ENCODE measurements at regions not wholly inside any gene's neighbourhood (a gene's known extent, or its start where the extent isn't known, plus 50 kb on each side); places are given as distances from the start of the nearest gene placed in this dataset.

GRCh38 chr18:66222174-66222573 is 381.7 kb downstream of the CDH19 start:
- DNase-seq, result no peak
- Histone ChIP-seq H3K9ac (ENCODE audit: insufficient read depth in 1 of 2, low read length in 2 of 2) (no peak overlapping the region), H3K9me3 (ENCODE audit: control insufficient read depth in 4 of 4, insufficient read depth in 3 of 4, low read length in 3 of 4) (no peaks in the 10 kb centered on the region), H3K4me3 (no peak overlapping the region), H3K4me1 (ENCODE audit: control insufficient read depth in 5 of 5, insufficient read depth in 5 of 5, low read length in 5 of 5) (no peaks in the 10 kb centered on the region), H3K36me3 (ENCODE audit: control insufficient read depth in 4 of 4, insufficient read depth in 4 of 4, low read length in 4 of 4) (no peaks in the 10 kb centered on the region), H3K27ac (ENCODE audit: low read depth in 1 of 2, low read length in 1 of 2) (no peak overlapping the region), H3K27me3 (ENCODE audit: control insufficient read depth in 3 of 3, insufficient read depth in 3 of 3, low read length in 2 of 3) (no peaks in the 10 kb centered on the region)
- TF ChIP-seq CTCF (IDR thresholded peaks at IDR 0.05; ENCODE audit: control extremely low read depth, extremely low read depth), result no peak
- 79 to 86% methylated on average over 1 of the region's 1 CpG for WGBS, 2 donors
- ATAC-seq (ENCODE audit: insufficient read depth, low FRiP score), result no peak

- ATAC-seq (ENCODE audit: insufficient read depth, low FRiP score) (no peak), DNase-seq (no peak)
- no peak overlapping the region for H3K27ac ChIP-seq (ENCODE audit: low read depth in 1 of 2, low read length in 1 of 2)
- no peak overlapping the region for H3K4me3 ChIP-seq
- H3K9me3 ChIP-seq (ENCODE audit: control insufficient read depth in 4 of 4, insufficient read depth in 3 of 4, low read length in 3 of 4), result no peaks in the 10 kb centered on the region
- no peaks in the 10 kb centered on the region for H3K36me3 ChIP-seq (ENCODE audit: control insufficient read depth in 4 of 4, insufficient read depth in 4 of 4, low read length in 4 of 4)
- WGBS, 2 donors, result 74 to 86% methylated on average over 2 of the region's 2 CpGs
- no peaks in the 10 kb centered on the region for H3K4me1 ChIP-seq (ENCODE audit: control insufficient read depth in 5 of 5, insufficient read depth in 5 of 5, low read length in 5 of 5)
- no peak overlapping the region for H3K9ac ChIP-seq (ENCODE audit: insufficient read depth in 1 of 2, low read length in 2 of 2)
- no peak for TF ChIP-seq CTCF (IDR thresholded peaks at IDR 0.05; ENCODE audit: control extremely low read depth, extremely low read depth)
- H3K27me3 ChIP-seq (ENCODE audit: control insufficient read depth in 3 of 3, insufficient read depth in 3 of 3, low read length in 2 of 3), result no peaks in the 10 kb centered on the region
Observed at GRCh38 chr18:66219817-66220216, 384.1 kb downstream of the CDH19 start.

- WGBS, 2 donors, result 77 to 88% methylated on average over 1 of the region's 1 CpG
- H3K4me3 ChIP-seq, result no peak overlapping the region
- H3K9me3 ChIP-seq (ENCODE audit: control insufficient read depth in 4 of 4, insufficient read depth in 3 of 4, low read length in 3 of 4), result no peaks in the 10 kb centered on the region
- H3K27ac ChIP-seq (ENCODE audit: low read depth in 1 of 2, low read length in 1 of 2), result no peak overlapping the region
- H3K4me1 ChIP-seq (ENCODE audit: control insufficient read depth in 5 of 5, insufficient read depth in 5 of 5, low read length in 5 of 5), result no peaks in the 10 kb centered on the region
- H3K36me3 ChIP-seq (ENCODE audit: control insufficient read depth in 4 of 4, insufficient read depth in 4 of 4, low read length in 4 of 4), result no peaks in the 10 kb centered on the region
- H3K9ac ChIP-seq (ENCODE audit: insufficient read depth in 1 of 2, low read length in 2 of 2), result no peak overlapping the region
- TF ChIP-seq CTCF (IDR thresholded peaks at IDR 0.05; ENCODE audit: control extremely low read depth, extremely low read depth), result no peak
- no peaks in the 10 kb centered on the region for H3K27me3 ChIP-seq (ENCODE audit: control insufficient read depth in 3 of 3, insufficient read depth in 3 of 3, low read length in 2 of 3)
- DNase-seq (no peak), ATAC-seq (ENCODE audit: insufficient read depth, low FRiP score) (no peak)
Observed at GRCh38 chr18:66211749-66212148, 392.1 kb downstream of the CDH19 start.

- no peak overlapping the region for H3K27ac ChIP-seq (ENCODE audit: low read depth in 1 of 2, low read length in 1 of 2)
- TF ChIP-seq CTCF (IDR thresholded peaks at IDR 0.05; ENCODE audit: control extremely low read depth, extremely low read depth), result no peak
- no peaks in the 10 kb centered on the region for H3K9me3 ChIP-seq (ENCODE audit: control insufficient read depth in 4 of 4, insufficient read depth in 3 of 4, low read length in 3 of 4)
- ATAC-seq (ENCODE audit: insufficient read depth, low FRiP score) (no peak), DNase-seq (no peak)
- WGBS, 2 donors, result 91 to 94% methylated on average over 3 of the region's 3 CpGs
- no peaks in the 10 kb centered on the region for H3K27me3 ChIP-seq (ENCODE audit: control insufficient read depth in 3 of 3, insufficient read depth in 3 of 3, low read length in 2 of 3)
- H3K36me3 ChIP-seq (ENCODE audit: control insufficient read depth in 4 of 4, insufficient read depth in 4 of 4, low read length in 4 of 4), result no peaks in the 10 kb centered on the region
- H3K4me1 ChIP-seq (ENCODE audit: control insufficient read depth in 5 of 5, insufficient read depth in 5 of 5, low read length in 5 of 5), result no peaks in the 10 kb centered on the region
- no peak overlapping the region for H3K4me3 ChIP-seq
- no peak overlapping the region for H3K9ac ChIP-seq (ENCODE audit: insufficient read depth in 1 of 2, low read length in 2 of 2)
Observed at GRCh38 chr18:66210875-66211274, 393.0 kb downstream of the CDH19 start.

All from lung (tissue), 11 donors.